ENCODE measurements at regions not wholly inside any gene's neighbourhood (a gene's known extent, or its start where the extent isn't known, plus 50 kb on each side); places are given as distances from the start of the nearest gene placed in this dataset.

GRCh38 chr4:128341634-128342033 is 54.0 kb upstream of the PGRMC2 start:
- TF ChIP-seq CTCF (IDR thresholded peaks at IDR 0.05) (no peak), ZSCAN18 (CRISPR knock-in tag; IDR thresholded peaks at IDR 0.05) (no peak), TEAD1 (CRISPR knock-in tag; IDR thresholded peaks at IDR 0.05) (no peak), GABPB1 (CRISPR knock-in tag; IDR thresholded peaks at IDR 0.05) (no peak), ATF2 (CRISPR knock-in tag; IDR thresholded peaks at IDR 0.05; ENCODE audit: borderline replicate concordance, low read depth) (no peak), ATF3 (CRISPR knock-in tag; conservative IDR thresholded peaks at IDR 0.05) (no peak), SP1 (CRISPR knock-in tag; conservative IDR thresholded peaks at IDR 0.05) (no peak), GRHL2 (CRISPR knock-in tag; IDR thresholded peaks at IDR 0.05; ENCODE audit: insufficient replicate concordance, severe bottlenecking) (no peak), TEAD4 (CRISPR knock-in tag; IDR thresholded peaks at IDR 0.05) (no peak)
